Stimulated activated memory B cell treated with anti-CD40 and anti-IgM and Interleukin-4, amounts not matched to agents 10 μg/mL and 1 μg/mL and 100 μg/mL, for 72 hours (primary cell): ENCODE measurements at regions not wholly inside any gene's neighbourhood (a gene's known extent, or its start where the extent isn't known, plus 50 kb on each side); places are given as distances from the start of the nearest gene placed in this dataset.
A peak's percentile ranks its signal among the peaks of the same experiment; 100 is the strongest.

Source experiments
- ATAC-seq: fragments of 150-1000 bp; cut with Tn5 transposase; 2 replicates; pipeline ENCODE4 v1.10.0; 2021
- H3K27ac Mint-ChIP-seq: one replicate; pipeline ENCODE4 v1.8.0; 2022; ENCODE audit warnings: mild to moderate bottlenecking, mixed read lengths
- H3K27me3 Mint-ChIP-seq: one replicate; pipeline ENCODE4 v1.8.0; 2022; ENCODE audit warnings: mixed read lengths
- H3K36me3 Mint-ChIP-seq: one replicate; pipeline ENCODE4 v1.8.0; 2022; ENCODE audit warnings: mixed read lengths
- H3K4me1 Mint-ChIP-seq: one replicate; pipeline ENCODE4 v1.8.0; 2022; ENCODE audit warnings: mixed read lengths
- H3K4me3 Mint-ChIP-seq: one replicate; pipeline ENCODE4 v1.8.0; 2022; ENCODE audit warnings: mild to moderate bottlenecking, moderate library complexity, mixed read lengths
- H3K9me3 Mint-ChIP-seq: one replicate; pipeline ENCODE4 v1.8.0; 2022; ENCODE audit warnings: mixed read lengths

DNA sequence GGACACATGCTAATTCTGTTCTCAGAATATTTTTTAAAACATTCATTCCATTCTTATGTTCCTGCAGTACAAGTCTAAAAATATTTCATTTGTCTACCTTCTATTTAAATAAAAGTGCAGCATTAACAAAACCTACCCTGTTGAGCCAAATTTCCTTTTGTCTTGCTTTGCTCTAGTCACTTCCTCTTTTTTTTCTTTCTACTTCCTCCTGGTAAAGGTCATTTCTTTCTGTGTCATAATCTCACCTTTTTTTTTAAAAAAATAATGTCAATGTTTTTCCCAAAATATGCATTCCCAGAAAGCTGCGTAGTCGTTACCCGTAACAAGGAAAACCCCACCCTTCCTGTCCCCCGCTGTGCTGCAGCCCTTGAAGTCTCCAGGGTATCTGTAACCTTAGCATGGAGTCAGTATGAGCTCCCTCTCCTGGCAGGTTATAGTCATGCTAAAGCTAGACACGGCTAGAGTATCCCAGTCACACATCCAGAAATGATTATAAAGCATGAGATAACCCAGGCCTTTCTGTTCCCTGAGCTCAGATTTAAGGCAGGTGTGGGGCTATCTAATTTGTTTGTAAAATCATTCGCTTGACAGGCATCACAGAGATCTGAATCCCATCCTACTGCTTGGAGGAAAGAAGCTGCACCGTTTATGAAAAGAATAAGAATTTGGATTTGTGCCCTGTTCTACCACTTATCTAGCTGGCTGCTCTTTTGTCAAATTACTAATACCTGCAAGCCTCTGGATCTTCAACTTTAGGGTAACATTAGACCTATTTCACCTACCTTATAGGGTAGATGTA, 51.1 kb upstream of the EED start:
- Mint-ChIP-seq H3K4me3 (peak overlapping the region; percentile 66), H3K36me3 (no peaks in the 10 kb centered on the region), H3K4me1 (peaks cover 28% of the 10 kb centered on the region), H3K27me3 (no peaks in the 10 kb centered on the region), H3K27ac (peak overlapping the region; percentile 87), H3K9me3 (no peaks in the 10 kb centered on the region)
- peak; percentile 96 for ATAC-seq

DNA sequence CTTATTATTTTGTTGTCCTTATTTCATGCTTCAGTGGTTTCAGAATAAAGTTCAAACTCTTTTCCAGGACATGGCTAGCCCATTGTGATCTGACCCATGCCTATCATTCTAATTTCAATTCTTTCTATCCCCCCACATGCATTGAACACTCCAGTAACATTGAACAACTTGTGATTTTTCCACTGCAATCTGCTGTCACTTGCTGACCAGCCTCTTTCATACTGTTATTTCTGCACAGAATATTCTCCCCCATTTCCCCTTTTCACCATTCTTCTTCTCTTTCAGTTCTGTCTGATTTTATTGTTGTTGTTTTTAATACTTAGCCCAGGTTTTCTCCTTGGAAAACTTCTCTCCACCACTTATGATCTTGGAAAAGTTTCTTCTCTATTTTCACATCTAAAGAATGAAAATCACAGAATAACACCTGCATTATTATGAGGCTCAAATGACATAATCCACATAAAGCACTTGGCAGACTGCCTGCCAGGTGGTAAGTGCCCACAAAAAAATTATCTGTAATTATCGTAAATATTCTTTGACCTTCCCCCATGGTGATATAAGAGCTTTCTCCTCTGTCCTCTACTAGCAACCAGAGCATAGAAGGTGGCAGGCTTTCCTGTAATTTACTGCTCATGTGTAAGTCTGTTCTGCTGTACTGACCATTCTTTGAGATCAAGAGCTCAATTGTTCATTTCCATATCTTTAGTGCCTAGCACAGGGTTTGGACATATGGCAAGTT, 51.9 kb upstream of the EED start:
- H3K27me3 Mint-ChIP-seq: no peaks in the 10 kb centered on the region
- peak overlapping the region; percentile 87 for H3K27ac Mint-ChIP-seq
- peak overlapping the region; percentile 66 for H3K4me3 Mint-ChIP-seq
- no peaks in the 10 kb centered on the region for H3K36me3 Mint-ChIP-seq
- peaks cover 28% of the 10 kb centered on the region for H3K4me1 Mint-ChIP-seq
- H3K9me3 Mint-ChIP-seq: no peaks in the 10 kb centered on the region
- peak; percentile 32 for ATAC-seq

DNA sequence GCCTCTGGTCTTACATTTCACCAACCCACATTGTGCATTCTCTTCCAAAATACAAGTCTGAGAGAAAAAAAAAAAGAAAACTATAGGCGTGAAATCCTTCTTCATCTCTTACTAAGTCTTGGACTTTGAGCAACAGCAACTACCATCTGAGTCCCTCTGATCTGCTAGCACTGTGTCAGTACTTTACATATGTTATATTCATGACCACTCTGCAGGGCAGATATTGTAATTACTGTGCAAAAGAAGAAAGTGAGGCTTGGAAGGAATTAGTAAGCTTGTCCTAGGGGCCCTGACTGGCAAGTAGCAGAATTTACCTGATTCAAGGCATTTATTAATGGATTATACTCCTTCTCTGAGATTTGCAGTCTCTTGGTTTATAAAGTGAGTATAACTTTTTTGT, 52.7 kb upstream of the EED start:
- no peaks in the 10 kb centered on the region for H3K9me3 Mint-ChIP-seq
- no peaks in the 10 kb centered on the region for H3K36me3 Mint-ChIP-seq

DNA sequence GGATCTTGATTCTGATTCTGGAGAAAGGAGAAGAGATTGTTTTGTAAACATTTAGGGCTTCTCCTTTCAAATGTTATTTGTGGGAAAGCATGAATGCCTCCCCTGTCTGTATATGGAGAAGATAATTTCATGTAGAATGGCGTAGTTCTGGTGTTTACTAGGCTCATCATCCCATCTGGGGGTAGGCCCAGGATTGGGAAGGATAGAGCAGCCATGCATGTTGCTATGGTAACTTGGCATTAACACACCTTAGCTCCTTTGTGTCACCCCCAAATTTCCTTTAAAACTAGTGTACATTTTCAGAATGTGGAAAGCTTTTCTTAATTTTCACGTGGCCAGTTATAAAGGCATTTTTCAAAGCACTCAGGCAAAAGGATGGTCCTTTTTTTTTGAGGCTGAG, 57.5 kb upstream of the EED start:
- no peaks in the 10 kb centered on the region for H3K27me3 Mint-ChIP-seq
- H3K4me3 Mint-ChIP-seq: no peak overlapping the region
- no peak overlapping the region for H3K27ac Mint-ChIP-seq
- H3K36me3 Mint-ChIP-seq: no peaks in the 10 kb centered on the region
- ATAC-seq: no peak
- peaks cover 17% of the 10 kb centered on the region for H3K4me1 Mint-ChIP-seq
- H3K9me3 Mint-ChIP-seq: no peaks in the 10 kb centered on the region

More for the DNA sequence above, 52.7 kb upstream of the EED start:
- Mint-ChIP-seq H3K4me3 (no peak overlapping the region), H3K27me3 (no peaks in the 10 kb centered on the region), H3K4me1 (peaks cover 28% of the 10 kb centered on the region), H3K27ac (peak overlapping the region; percentile 87)
- ATAC-seq: no peak

DNA sequence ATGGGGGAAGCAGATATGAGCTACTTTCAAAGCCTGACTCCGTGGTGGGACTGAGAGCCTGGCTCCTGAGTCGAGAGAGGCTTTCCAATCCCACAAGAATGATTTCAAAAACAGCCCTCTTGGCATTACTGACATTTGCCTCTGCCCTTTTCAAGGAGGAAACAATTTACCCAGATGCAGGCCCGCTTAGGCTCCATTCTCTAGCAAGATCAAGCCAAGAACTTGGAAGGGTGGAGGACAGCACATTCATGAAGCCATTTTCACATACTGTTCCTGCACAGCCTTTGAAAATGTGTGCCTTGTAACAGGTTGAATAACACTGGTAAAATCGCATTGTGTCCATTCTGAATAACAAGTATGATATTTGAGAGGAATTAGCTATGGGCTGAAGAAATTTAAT, 58.2 kb upstream of the EED start:
- no peaks in the 10 kb centered on the region for H3K36me3 Mint-ChIP-seq
- H3K4me3 Mint-ChIP-seq: no peak overlapping the region
- H3K27ac Mint-ChIP-seq: no peak overlapping the region
- H3K27me3 Mint-ChIP-seq: no peaks in the 10 kb centered on the region
- no peaks in the 10 kb centered on the region for H3K9me3 Mint-ChIP-seq
- H3K4me1 Mint-ChIP-seq: peaks cover 12% of the 10 kb centered on the region
- no peak for ATAC-seq

DNA sequence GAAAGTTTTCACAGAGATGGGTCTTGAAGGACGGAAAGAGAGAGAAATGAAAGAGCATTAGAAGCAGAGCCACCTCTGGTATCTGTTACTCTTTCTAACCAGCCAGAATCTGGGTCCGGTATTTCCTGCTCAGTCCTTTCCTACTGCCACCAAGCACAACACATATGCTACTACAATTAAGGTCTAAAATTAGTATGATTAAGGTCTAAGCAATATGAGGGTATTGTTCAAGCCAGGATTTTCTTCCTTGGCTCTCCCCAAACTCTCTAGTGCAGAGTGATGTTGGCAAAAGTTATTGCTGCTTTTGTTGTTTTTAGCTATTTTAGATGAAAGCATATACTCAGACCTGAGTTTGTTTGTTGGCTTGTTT, 59.2 kb upstream of the EED start:
- no peak overlapping the region for H3K4me3 Mint-ChIP-seq
- H3K36me3 Mint-ChIP-seq: no peaks in the 10 kb centered on the region
- ATAC-seq: no peak

DNA sequence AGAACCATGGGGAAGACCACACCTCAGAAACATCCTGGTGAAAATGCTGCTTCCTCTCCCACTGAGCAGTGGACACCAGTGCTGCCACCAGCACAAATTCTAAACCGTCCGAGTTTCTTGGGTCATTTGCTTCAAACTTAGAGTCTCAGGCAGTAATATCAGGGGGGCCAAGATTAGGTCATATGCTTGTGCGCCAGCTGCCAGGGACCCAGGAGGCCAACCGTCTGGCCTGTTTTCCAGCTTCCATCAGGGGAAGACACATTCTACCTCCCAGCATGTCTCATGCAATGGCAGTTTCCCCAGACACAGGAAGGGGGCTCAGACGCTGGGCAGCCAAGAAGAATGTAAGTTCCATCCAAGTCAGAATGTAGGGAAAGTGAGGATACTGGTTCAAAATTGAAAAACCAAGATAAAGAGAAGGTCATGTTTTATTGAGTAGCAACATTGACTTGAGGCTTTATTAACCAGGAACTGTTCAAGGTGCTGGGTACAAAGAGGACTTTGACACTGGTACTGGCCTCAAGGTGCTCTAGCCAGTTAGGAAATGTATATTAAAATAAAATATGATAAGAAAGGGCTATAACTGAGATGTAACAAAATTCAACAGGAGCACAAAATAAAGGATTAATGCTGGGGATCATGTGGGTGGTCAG, 59.7 kb upstream of the EED start:
- H3K4me3 Mint-ChIP-seq: no peak overlapping the region
- H3K27me3 Mint-ChIP-seq: no peaks in the 10 kb centered on the region
- peaks cover 7% of the 10 kb centered on the region for H3K4me1 Mint-ChIP-seq
- no peak for ATAC-seq
- H3K27ac Mint-ChIP-seq: no peak overlapping the region
- H3K36me3 Mint-ChIP-seq: no peaks in the 10 kb centered on the region
- no peaks in the 10 kb centered on the region for H3K9me3 Mint-ChIP-seq

More for the DNA sequence above, 59.2 kb upstream of the EED start:
- H3K27ac Mint-ChIP-seq: no peak overlapping the region
- peaks cover 7% of the 10 kb centered on the region for H3K4me1 Mint-ChIP-seq
- no peaks in the 10 kb centered on the region for H3K27me3 Mint-ChIP-seq
- H3K9me3 Mint-ChIP-seq: no peaks in the 10 kb centered on the region

DNA sequence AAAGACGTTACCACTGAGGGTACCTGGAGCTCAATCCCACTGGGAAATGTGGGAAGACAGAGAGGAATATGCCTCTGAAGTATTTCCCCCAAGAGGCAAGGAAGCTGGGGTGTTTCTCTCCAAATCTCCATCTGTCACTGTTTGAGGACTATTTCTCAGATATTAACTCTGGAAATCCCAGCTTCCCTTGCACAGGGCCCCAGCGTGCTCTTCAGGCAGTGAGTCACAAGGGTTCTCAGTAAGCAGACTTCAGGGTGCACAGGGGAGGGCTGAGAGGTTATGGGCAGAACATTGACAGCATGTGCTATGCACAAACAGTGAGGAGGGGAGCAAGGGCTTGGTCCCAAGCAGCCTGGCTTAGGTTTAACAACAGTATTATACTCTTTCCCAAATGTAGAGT, 60.9 kb upstream of the EED start:
- H3K27ac Mint-ChIP-seq: no peak overlapping the region
- no peak for ATAC-seq
- H3K4me1 Mint-ChIP-seq: peaks cover 7% of the 10 kb centered on the region
- H3K27me3 Mint-ChIP-seq: no peaks in the 10 kb centered on the region
- H3K9me3 Mint-ChIP-seq: no peaks in the 10 kb centered on the region
- no peaks in the 10 kb centered on the region for H3K36me3 Mint-ChIP-seq
- no peak overlapping the region for H3K4me3 Mint-ChIP-seq

DNA sequence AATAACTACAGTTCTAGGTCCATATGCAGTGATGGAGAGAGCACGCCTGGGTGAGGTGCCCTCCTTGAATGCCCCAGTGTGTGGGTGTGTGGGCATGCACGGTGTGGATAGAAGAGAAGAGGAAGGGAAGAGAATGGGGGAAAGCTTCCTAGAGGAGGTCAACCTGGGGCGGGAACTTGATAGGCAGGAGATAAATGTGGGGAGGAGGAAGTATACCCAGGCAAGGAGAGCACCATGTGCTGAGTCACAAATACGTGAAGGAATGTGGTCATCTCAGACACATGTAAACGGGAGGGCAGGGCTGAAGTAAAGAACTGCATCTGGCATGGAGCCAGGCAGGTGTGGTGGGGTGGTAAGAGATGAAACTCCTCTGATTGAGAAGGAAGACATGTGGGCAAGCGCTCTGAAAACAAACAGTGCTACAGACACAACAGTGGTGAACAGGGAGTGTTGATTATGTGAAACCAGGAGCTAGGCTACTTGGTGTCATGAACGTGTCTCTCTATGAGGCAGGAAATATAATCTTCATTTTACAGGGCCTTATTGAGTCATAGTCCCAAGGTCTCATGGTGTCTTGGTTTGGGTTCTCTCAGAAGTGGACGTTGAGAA, 61.5 kb upstream of the EED start:
- H3K27me3 Mint-ChIP-seq: no peaks in the 10 kb centered on the region
- no peak overlapping the region for H3K27ac Mint-ChIP-seq
- peak; percentile 80 for ATAC-seq
- peaks cover 7% of the 10 kb centered on the region for H3K4me1 Mint-ChIP-seq
- H3K4me3 Mint-ChIP-seq: no peak overlapping the region
- H3K36me3 Mint-ChIP-seq: no peaks in the 10 kb centered on the region
- H3K9me3 Mint-ChIP-seq: no peaks in the 10 kb centered on the region

DNA sequence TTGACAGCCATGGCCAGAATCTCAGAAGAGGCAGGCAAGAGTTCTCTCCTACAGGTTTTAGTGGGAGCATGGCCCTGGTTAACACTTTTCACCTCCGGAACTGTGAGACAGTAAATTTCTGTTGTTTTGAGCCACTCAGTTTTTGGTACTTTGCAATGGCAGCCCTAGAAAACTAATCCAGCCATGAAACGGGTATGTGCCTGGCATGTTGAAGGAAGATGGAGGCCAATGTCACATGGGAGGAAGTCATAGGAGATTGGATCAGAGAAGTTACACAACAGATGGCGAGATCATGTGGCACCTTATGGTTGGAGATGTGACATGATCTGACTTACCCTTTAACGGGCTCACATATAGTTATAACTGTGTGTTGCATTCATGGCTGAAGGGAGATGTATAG, 63.2 kb upstream of the EED start:
- Mint-ChIP-seq H3K27ac (no peak overlapping the region), H3K4me1 (peaks cover 15% of the 10 kb centered on the region), H3K27me3 (no peaks in the 10 kb centered on the region), H3K4me3 (no peak overlapping the region), H3K9me3 (no peaks in the 10 kb centered on the region), H3K36me3 (no peaks in the 10 kb centered on the region)
- no peak for ATAC-seq

DNA sequence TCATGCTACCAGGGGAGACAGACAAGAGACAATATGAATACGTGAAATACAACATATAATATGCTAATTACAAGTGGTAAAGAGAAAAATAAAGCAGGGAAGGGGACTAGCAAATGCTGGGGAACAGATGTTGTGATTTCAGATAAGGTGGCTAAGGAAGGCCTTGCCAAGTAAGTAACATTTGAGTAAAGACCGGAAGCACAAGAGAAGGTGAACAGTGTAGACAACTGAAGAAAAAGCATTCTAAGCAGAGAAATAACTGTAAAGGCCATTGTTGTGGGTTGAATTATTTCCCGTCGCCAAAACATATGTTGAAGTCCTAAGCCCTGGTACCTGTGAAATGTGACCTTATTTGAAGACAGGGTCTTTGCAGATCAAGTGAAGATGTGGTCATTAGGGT, 63.7 kb upstream of the EED start:
- Mint-ChIP-seq H3K36me3 (no peaks in the 10 kb centered on the region), H3K27me3 (no peaks in the 10 kb centered on the region), H3K27ac (no peak overlapping the region), H3K4me1 (peaks cover 20% of the 10 kb centered on the region), H3K9me3 (no peaks in the 10 kb centered on the region), H3K4me3 (no peak overlapping the region)
- no peak for ATAC-seq

DNA sequence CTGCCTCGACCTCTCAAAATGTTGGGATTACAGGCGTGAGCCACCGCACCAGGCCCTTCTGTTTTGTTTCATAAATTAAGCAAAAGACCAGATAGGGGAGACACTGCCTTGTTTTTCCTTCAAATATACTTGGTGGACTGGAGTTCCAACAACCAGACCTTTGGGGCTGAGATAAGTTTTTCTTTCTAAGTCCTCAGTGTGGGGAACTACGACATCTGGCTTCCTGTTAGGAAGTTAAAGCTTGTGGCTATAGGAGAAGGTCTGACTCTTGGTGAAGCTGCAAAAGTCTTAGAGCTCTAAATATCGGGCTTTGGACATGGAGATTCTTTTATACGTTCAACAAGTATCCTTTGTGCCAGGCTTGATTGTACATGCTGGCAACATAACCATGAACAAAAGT, 64.1 kb upstream of the EED start:
- no peaks in the 10 kb centered on the region for H3K27me3 Mint-ChIP-seq
- no peaks in the 10 kb centered on the region for H3K9me3 Mint-ChIP-seq
- H3K27ac Mint-ChIP-seq: no peak overlapping the region
- ATAC-seq: no peak
- no peak overlapping the region for H3K4me3 Mint-ChIP-seq
- no peaks in the 10 kb centered on the region for H3K36me3 Mint-ChIP-seq
- peaks cover 20% of the 10 kb centered on the region for H3K4me1 Mint-ChIP-seq

DNA sequence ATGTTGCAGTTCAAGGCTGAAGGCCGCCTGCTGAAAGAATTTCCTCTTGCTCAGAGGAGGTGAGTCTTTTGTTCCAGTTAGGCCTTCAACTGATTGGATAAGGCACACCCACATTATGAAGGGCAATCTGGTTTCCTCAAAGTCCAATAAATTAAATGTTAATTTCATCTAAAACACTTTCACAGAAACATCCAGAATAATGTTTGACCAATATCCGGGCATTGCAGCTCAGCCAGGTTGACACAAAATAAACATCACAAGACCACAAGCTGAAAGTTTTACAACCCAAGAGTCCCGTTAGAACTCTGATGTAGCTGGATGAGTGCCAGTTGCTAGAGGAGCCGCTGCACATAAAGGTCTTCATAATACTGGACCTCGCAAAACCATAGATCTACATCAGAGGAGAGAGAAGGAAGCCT, 64.9 kb upstream of the EED start:
- Mint-ChIP-seq H3K9me3 (no peaks in the 10 kb centered on the region), H3K4me1 (peaks cover 16% of the 10 kb centered on the region), H3K4me3 (no peak overlapping the region), H3K36me3 (no peaks in the 10 kb centered on the region), H3K27ac (no peak overlapping the region), H3K27me3 (no peaks in the 10 kb centered on the region)
- ATAC-seq: no peak

DNA sequence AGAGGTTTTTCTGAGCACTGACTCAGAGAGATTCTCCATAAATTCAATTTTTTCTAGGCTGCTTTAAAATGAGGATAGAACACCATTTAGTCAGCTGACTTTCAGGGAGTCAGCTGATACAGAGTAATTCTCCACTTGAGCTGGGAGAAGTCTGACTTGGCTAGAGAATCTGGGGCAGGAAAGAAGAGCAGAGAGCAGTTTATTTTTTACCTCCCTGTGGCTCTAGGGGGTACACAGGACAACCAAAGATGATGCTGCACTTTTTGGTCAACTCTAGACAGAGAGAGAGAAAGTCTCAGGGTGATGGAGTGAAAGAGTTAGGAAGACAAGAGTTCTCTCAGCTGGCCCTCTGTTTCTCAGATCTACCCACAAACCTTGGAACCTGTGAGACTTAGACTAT, 67.3 kb upstream of the EED start:
- Mint-ChIP-seq H3K4me1 (peaks cover 13% of the 10 kb centered on the region), H3K27ac (peak overlapping the region; percentile 57), H3K27me3 (no peaks in the 10 kb centered on the region), H3K36me3 (no peaks in the 10 kb centered on the region), H3K4me3 (no peak overlapping the region), H3K9me3 (no peaks in the 10 kb centered on the region)
- no peak for ATAC-seq

DNA sequence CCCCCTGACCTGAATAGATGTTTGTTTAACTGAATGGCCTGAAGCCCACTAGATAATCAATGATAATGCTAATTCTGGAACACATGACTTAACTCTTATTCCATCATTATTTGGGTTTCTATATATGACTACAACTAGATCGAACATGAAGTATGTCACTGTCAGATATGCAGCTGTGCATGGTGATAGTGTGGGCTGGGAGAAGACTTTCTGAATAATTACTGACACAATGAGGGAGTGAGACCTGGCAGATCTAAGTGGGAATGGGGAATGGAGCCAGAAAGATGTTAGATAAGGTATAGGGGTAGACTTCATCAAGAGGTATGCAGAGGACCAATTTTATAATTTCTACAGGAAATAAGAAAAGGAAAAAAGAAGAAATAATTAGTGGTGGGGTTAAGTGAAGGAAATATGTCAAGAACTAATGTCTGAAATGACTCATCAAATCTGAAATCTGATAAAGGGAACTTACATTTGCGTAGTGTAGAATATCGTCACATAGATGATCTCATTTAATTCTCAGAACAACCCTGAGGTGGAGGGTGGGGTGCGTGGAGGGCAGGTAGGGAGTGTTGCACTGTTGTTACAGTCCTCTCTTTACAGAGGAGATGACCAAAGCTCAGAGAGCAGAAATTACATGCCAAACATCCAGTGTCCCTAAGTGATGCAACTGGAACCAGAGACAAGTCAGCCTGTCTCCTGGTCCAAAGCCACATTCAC, 68.2 kb upstream of the EED start:
- Mint-ChIP-seq H3K27me3 (no peaks in the 10 kb centered on the region), H3K4me3 (no peak overlapping the region), H3K27ac (peak overlapping the region; percentile 18), H3K36me3 (no peaks in the 10 kb centered on the region), H3K9me3 (no peaks in the 10 kb centered on the region), H3K4me1 (peaks cover 13% of the 10 kb centered on the region)
- ATAC-seq: peak; percentile 83
